ENCODE measurements at regions not wholly inside any gene's neighbourhood (a gene's known extent, or its start where the extent isn't known, plus 50 kb on each side); places are given as distances from the start of the nearest gene placed in this dataset.
"Not testable (repeated sequence)": the region's sequence is repeated elsewhere in the genome, so short reads cannot be mapped to it uniquely, and the experiment has no call there.

- Histone ChIP-seq H3K9me3 (replicated peaks in 1 of 11) (no peaks in the 10 kb centered on the region), H4K20me1 (no peaks in the 10 kb centered on the region; a peak in 1 of 22 replicates), H3K27ac (no peak overlapping the region), H3K27me3 (no peaks in the 10 kb centered on the region), H3K4me1 (no peaks in the 10 kb centered on the region), H3K36me3 (no peaks in the 10 kb centered on the region), H3K4me3 (no peak overlapping the region), H3K9ac (no peak overlapping the region), H3K4me2 (no peak overlapping the region)
- TF ChIP-seq Cebpa-rat (IDR thresholded peaks at IDR 0.05) = no peak
Observed at GRCh38 chr10:34890939-34891338, 75.8 kb upstream of the PARD3 start.

GRCh38 chr10:34889004-34889869 is 74.1 kb upstream of the PARD3 start:
- Histone ChIP-seq H3K27ac (no peak overlapping the region), H3K9ac (no peak overlapping the region), H3K4me2 (no peak overlapping the region), H3K36me3 (no peaks in the 10 kb centered on the region), H3K9me3 (replicated peaks in 1 of 11) (no peaks in the 10 kb centered on the region), H3K4me3 (no peak overlapping the region), H3K27me3 (no peaks in the 10 kb centered on the region), H4K20me1 (no peaks in the 10 kb centered on the region; a peak in 1 of 22 replicates), H3K4me1 (no peaks in the 10 kb centered on the region)
- TF ChIP-seq Cebpa-rat (IDR thresholded peaks at IDR 0.05) = no peak

- TF ChIP-seq Cebpa-rat (IDR thresholded peaks at IDR 0.05) = no peak
- H4K20me1 ChIP-seq = no peaks in the 10 kb centered on the region; a peak in 1 of 22 replicates
- H3K36me3 ChIP-seq = no peaks in the 10 kb centered on the region
- H3K9me3 ChIP-seq (replicated peaks in 1 of 11) = no peaks in the 10 kb centered on the region
- H3K9ac ChIP-seq = no peak overlapping the region
- no peaks in the 10 kb centered on the region for H3K27me3 ChIP-seq
- H3K4me3 ChIP-seq = no peak overlapping the region
- H3K4me2 ChIP-seq = no peak overlapping the region
- no peak overlapping the region for H3K27ac ChIP-seq
- H3K4me1 ChIP-seq = no peaks in the 10 kb centered on the region
Observed at GRCh38 chr10:34886906-34887642, 72.0 kb upstream of the PARD3 start.

GRCh38 chr10:34885898-34886297 is 70.8 kb upstream of the PARD3 start:
- no peaks in the 10 kb centered on the region; a peak in 1 of 22 replicates for H4K20me1 ChIP-seq
- H3K27ac ChIP-seq = no peak overlapping the region
- H3K9me3 ChIP-seq (replicated peaks in 1 of 11) = no peaks in the 10 kb centered on the region
- no peak overlapping the region for H3K4me2 ChIP-seq
- H3K27me3 ChIP-seq = no peaks in the 10 kb centered on the region
- H3K36me3 ChIP-seq = no peaks in the 10 kb centered on the region
- no peak for TF ChIP-seq Cebpa-rat (IDR thresholded peaks at IDR 0.05)
- H3K4me3 ChIP-seq = no peak overlapping the region
- H3K4me1 ChIP-seq = no peaks in the 10 kb centered on the region
- no peak overlapping the region for H3K9ac ChIP-seq

GRCh38 chr10:34885011-34885410 is 69.9 kb upstream of the PARD3 start:
- H3K36me3 ChIP-seq = no peaks in the 10 kb centered on the region
- no peak overlapping the region for H3K27ac ChIP-seq
- no peak overlapping the region for H3K4me2 ChIP-seq
- TF ChIP-seq Cebpa-rat (IDR thresholded peaks at IDR 0.05) = no peak
- H3K27me3 ChIP-seq = no peaks in the 10 kb centered on the region
- H3K4me3 ChIP-seq = no peak overlapping the region
- no peak overlapping the region for H3K9ac ChIP-seq
- no peaks in the 10 kb centered on the region for H3K9me3 ChIP-seq (replicated peaks in 1 of 11)
- H4K20me1 ChIP-seq = no peaks in the 10 kb centered on the region; a peak in 1 of 22 replicates
- no peaks in the 10 kb centered on the region for H3K4me1 ChIP-seq

- H3K36me3 ChIP-seq = no peaks in the 10 kb centered on the region
- no peak overlapping the region for H3K4me3 ChIP-seq
- H3K4me2 ChIP-seq = no peak overlapping the region
- no peaks in the 10 kb centered on the region for H3K4me1 ChIP-seq
- no peak overlapping the region for H3K27ac ChIP-seq
- no peak overlapping the region for H3K9ac ChIP-seq
- no peaks in the 10 kb centered on the region; a peak in 1 of 22 replicates for H4K20me1 ChIP-seq
- no peak for TF ChIP-seq Cebpa-rat (IDR thresholded peaks at IDR 0.05)
- no peaks in the 10 kb centered on the region for H3K9me3 ChIP-seq (replicated peaks in 1 of 11)
- no peaks in the 10 kb centered on the region for H3K27me3 ChIP-seq
Observed at GRCh38 chr10:34884272-34884952, 69.3 kb upstream of the PARD3 start.

- Histone ChIP-seq H3K4me3 (no peak overlapping the region), H3K9me3 (replicated peaks in 1 of 11) (no peaks in the 10 kb centered on the region), H3K9ac (no peak overlapping the region), H3K4me2 (no peak overlapping the region), H3K27ac (no peak overlapping the region), H3K27me3 (no peaks in the 10 kb centered on the region), H4K20me1 (no peaks in the 10 kb centered on the region), H3K36me3 (no peaks in the 10 kb centered on the region), H3K4me1 (no peaks in the 10 kb centered on the region)
- no peak for TF ChIP-seq Cebpa-rat (IDR thresholded peaks at IDR 0.05)
Observed at GRCh38 chr10:34880817-34881216, 65.7 kb upstream of the PARD3 start.

GRCh38 chr10:34878651-34879050 is 63.6 kb upstream of the PARD3 start:
- not testable (repeated sequence) for H3K9ac ChIP-seq

GRCh38 chr10:34875061-34875460 is 60.0 kb upstream of the PARD3 start:
- no peaks in the 10 kb centered on the region for H3K4me1 ChIP-seq

More at GRCh38 chr10:34878651-34879050, 63.6 kb upstream of the PARD3 start:
- not testable (repeated sequence) for H3K27me3 ChIP-seq; H3K4me1 ChIP-seq; H3K9me3 ChIP-seq (replicated peaks in 1 of 11); H3K27ac ChIP-seq; H3K36me3 ChIP-seq; H4K20me1 ChIP-seq; H3K4me2 ChIP-seq; H3K4me3 ChIP-seq

More at GRCh38 chr10:34875061-34875460, 60.0 kb upstream of the PARD3 start:
- peaks cover 0 to 3% (median 0%) of the 10 kb centered on the region in 11 experiments; a peak in 1 of 22 replicates for H3K9me3 ChIP-seq (replicated peaks in 1 of 11)
- H3K27me3 ChIP-seq = no peaks in the 10 kb centered on the region
- H3K4me2 ChIP-seq = no peak overlapping the region
- no peaks in the 10 kb centered on the region for H3K36me3 ChIP-seq
- no peak overlapping the region for H3K27ac ChIP-seq
- TF ChIP-seq Cebpa-rat (IDR thresholded peaks at IDR 0.05) = no peak
- H4K20me1 ChIP-seq = no peaks in the 10 kb centered on the region
- H3K9ac ChIP-seq = no peak overlapping the region
- no peak overlapping the region for H3K4me3 ChIP-seq
